ENCODE measurements at regions not wholly inside any gene's neighbourhood (a gene's known extent, or its start where the extent isn't known, plus 50 kb on each side); places are given as distances from the start of the nearest gene placed in this dataset.

DNA sequence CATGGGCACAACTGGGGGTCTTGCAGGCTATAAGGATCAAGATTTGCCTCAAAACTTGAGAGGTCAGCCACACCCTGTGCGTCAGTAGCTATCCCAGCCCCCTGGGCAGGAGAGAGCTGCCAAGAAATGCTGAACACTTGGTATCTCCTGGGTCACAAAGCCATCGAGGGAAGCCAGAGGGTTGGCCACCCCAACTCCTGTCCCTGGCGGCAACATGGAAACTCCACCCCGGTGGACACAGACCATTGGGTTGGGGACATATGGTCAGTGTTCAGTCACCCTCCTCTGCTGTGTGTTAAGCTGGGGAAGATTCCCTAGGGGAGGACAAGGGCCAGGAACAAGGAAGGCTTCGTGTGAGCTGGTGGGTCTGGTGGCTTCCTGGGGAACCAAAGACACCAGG, 140.6 kb downstream of the C5orf15 start:
- no peak overlapping the region for H3T11ph ChIP-seq (ENCODE audit: low read length)
- H3K9me3 ChIP-seq (ENCODE audit: control insufficient read depth, low read depth, low read length) = no peaks in the 10 kb centered on the region
- H3K27me3 ChIP-seq (ENCODE audit: insufficient read depth, low read length) = no peaks in the 10 kb centered on the region
- H2AK5ac ChIP-seq (ENCODE audit: insufficient read length, low read length) = no peak overlapping the region
- H2AFZ ChIP-seq (ENCODE audit: low read length) = no peak overlapping the region
- H2BK15ac ChIP-seq (ENCODE audit: low read depth, low read length) = no peak overlapping the region
- peaks cover 4% of the 10 kb centered on the region for H3K27me3 Mint-ChIP-seq (ENCODE audit: low read depth)
- TF ChIP-seq, protein P1, sequence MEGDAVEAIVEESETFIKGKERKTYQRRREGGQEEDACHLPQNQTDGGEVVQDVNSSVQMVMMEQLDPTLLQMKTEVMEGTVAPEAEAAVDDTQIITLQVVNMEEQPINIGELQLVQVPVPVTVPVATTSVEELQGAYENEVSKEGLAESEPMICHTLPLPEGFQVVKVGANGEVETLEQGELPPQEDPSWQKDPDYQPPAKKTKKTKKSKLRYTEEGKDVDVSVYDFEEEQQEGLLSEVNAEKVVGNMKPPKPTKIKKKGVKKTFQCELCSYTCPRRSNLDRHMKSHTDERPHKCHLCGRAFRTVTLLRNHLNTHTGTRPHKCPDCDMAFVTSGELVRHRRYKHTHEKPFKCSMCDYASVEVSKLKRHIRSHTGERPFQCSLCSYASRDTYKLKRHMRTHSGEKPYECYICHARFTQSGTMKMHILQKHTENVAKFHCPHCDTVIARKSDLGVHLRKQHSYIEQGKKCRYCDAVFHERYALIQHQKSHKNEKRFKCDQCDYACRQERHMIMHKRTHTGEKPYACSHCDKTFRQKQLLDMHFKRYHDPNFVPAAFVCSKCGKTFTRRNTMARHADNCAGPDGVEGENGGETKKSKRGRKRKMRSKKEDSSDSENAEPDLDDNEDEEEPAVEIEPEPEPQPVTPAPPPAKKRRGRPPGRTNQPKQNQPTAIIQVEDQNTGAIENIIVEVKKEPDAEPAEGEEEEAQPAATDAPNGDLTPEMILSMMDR (conservative IDR thresholded peaks at IDR 0.05) = no peak
- H3K56ac ChIP-seq (ENCODE audit: insufficient read length, low read depth, low read length) = no peak overlapping the region
- H4K20me1 ChIP-seq (ENCODE audit: control insufficient read depth, insufficient read depth, insufficient read length) = no peaks in the 10 kb centered on the region
- peaks cover 0 to 4% of the 10 kb centered on the region in 2 experiments; a peak in 1 of 4 replicates for H3K4me1 Mint-ChIP-seq
- no peak overlapping the region for H2BK5ac ChIP-seq (ENCODE audit: insufficient read length, low read length)
- no peak overlapping the region for H3K27ac Mint-ChIP-seq
- WGBS (ENCODE audit: extremely low coverage, insufficient read length, low lambda C conversion rate) = no CpG with 5 or more reads among the region's 5 CpGs
- no peak overlapping the region for H3K4me3 Mint-ChIP-seq
- H4K5ac ChIP-seq (ENCODE audit: insufficient read length, low read depth, low read length) = no peak overlapping the region
- H3K23me2 ChIP-seq (ENCODE audit: insufficient read length, low read depth, low read length, poor library complexity, severe bottlenecking) = no peaks in the 10 kb centered on the region
- H3K18ac ChIP-seq (ENCODE audit: insufficient read length, low read depth, low read length) = no peak overlapping the region
- no peak overlapping the region for H4K8ac ChIP-seq (replicated peaks; ENCODE audit: insufficient read length, low read depth, low read length)
- no peak overlapping the region for H3K14ac ChIP-seq (ENCODE audit: insufficient read depth, low read length)
- no peak overlapping the region for H3K9ac ChIP-seq (ENCODE audit: extremely low read depth, insufficient read length, low read length)
- H2BK20ac ChIP-seq (ENCODE audit: low read depth, low read length, poor library complexity, severe bottlenecking) = no peak overlapping the region
- DNase-seq = no peak
- no peak overlapping the region for H3K27ac ChIP-seq (ENCODE audit: insufficient read length, low read depth, low read length)
- H2BK12ac ChIP-seq (ENCODE audit: insufficient read length, low read depth, low read length) = no peak overlapping the region
- no peaks in the 10 kb centered on the region for H3K79me2 ChIP-seq (ENCODE audit: insufficient read depth, low read length)
- no peaks in the 10 kb centered on the region for H3K79me1 ChIP-seq (ENCODE audit: insufficient read depth, low read depth, low read length, poor library complexity, severe bottlenecking)
- H3K36me3 Mint-ChIP-seq (ENCODE audit: insufficient read depth in 1 of 3, low read depth in 3 of 3) = no peaks in the 10 kb centered on the region; a peak in 1 of 7 replicates
- H3K23ac ChIP-seq (ENCODE audit: insufficient read length, low read depth, low read length) = no peak overlapping the region
- no peak overlapping the region for H4K91ac ChIP-seq (ENCODE audit: insufficient read length, low read depth, low read length)
- H3K4me1 ChIP-seq (ENCODE audit: insufficient read depth, low read length) = no peaks in the 10 kb centered on the region; the same call in 1 of the 2 replicates
- peaks cover 3% of the 10 kb centered on the region in 2 experiments; a peak in 3 of 5 replicates for H3K9me3 Mint-ChIP-seq
- H3K4me2 ChIP-seq (ENCODE audit: insufficient read depth, insufficient read length, low read length) = no peak overlapping the region
- no peak overlapping the region for H2BK120ac ChIP-seq (ENCODE audit: low read depth, low read length, poor library complexity, severe bottlenecking)
- H3K4ac ChIP-seq (ENCODE audit: low read depth, low read length) = no peak overlapping the region
